Prostate gland (tissue), 2 donors: ENCODE measurements at regions not wholly inside any gene's neighbourhood (a gene's known extent, or its start where the extent isn't known, plus 50 kb on each side); places are given as distances from the start of the nearest gene placed in this dataset.
"Not testable (repeated sequence)": the region's sequence is repeated elsewhere in the genome, so short reads cannot be mapped to it uniquely, and the experiment has no call there.

ENCODE experiments used
- DNase-seq: peaks from one replicate; pipeline ENCODE4 v3.0.0-alpha.2; 2019; ENCODE audit warnings: low spot score
- H3K27ac ChIP-seq, 2 donors: fragments of 200-600 bp; sonication (generic); 2 replicates each; pipeline ENCODE4 v1.5.1; 2017 to 2019
- H3K27me3 ChIP-seq: fragments of 200-600 bp; sonication (generic); replicated peaks from 2 replicates; pipeline ENCODE4 v1.5.1; 2019; ENCODE audit not compliant: insufficient read depth
- H3K36me3 ChIP-seq, 2 donors: fragments of 200-600 bp; sonication (generic); 1 replicate in 1 of 2; 2 replicates in 1 of 2; pipeline versions ENCODE4 v1.5.1 to v1.8.1; 2017 to 2019
- H3K4me1 ChIP-seq: fragments of 200-600 bp; sonication (generic); replicated peaks from 2 replicates; pipeline ENCODE4 v1.5.1; 2019
- H3K4me3 ChIP-seq, 2 donors: fragments of 200-600 bp; sonication (generic); 2 replicates each; pipeline ENCODE4 v1.5.1; 2017 to 2019
- H3K9me3 ChIP-seq: fragments of 200-600 bp; sonication (generic); 2 replicates; pipeline ENCODE4 v1.5.1; 2017
- CTCF ChIP-seq, 4 experiments: fragments of 200-600 bp in 2 of 4; fragments of 450-650 bp in 2 of 4; sonication (generic) in 2 of 4; IDR thresholded peaks; 1 replicate in 3 of 4; 2 replicates in 1 of 4; pipeline ENCODE4 v1.5.1; 2016 to 2019; ENCODE audit warnings: antibody characterized with exemption in 4 of 4, mild to moderate bottlenecking in 2 of 4, moderate library complexity in 2 of 4
- POLR2A ChIP-seq: fragments of 450-650 bp; IDR thresholded peaks from one replicate; pipeline ENCODE4 v1.6.1; 2016; ENCODE audit warnings: antibody characterized with exemption, mild to moderate bottlenecking
- POLR2AphosphoS5 ChIP-seq: sonication (generic); formaldehyde crosslinking; IDR thresholded peaks from one replicate; pipeline ENCODE4 v1.6.1; 2017; ENCODE audit warnings: antibody characterized with exemption
- WGBS: methylation state at CpG from one replicate; pipeline ENCODE4 v1.1.5; 2018; 5-methylcytosine and 5-hydroxymethylcytosine counted together
- intact Hi-C: fragments of 100-400 bp; cut with DNase I; formaldehyde crosslinking; loops from one replicate; pipeline ENCODE4 v1.14.2; 2022

GRCh38 chr3:177262396-177262795, 65.1 kb upstream of the TBL1XR1 start:
- WGBS = 89% methylated on average over 5 of the region's 5 CpGs
- intact Hi-C loops = no loop called here
- Histone ChIP-seq H3K27me3 (no peaks in the 10 kb centered on the region), H3K9me3 (no peaks in the 10 kb centered on the region), H3K4me3 (no peak overlapping the region), H3K4me1 (no peaks in the 10 kb centered on the region), H3K27ac (no peak overlapping the region), H3K36me3 (no peaks in the 10 kb centered on the region)
- no peak for DNase-seq
- TF ChIP-seq CTCF (IDR thresholded peaks at IDR 0.05) = no peak
- TF ChIP-seq POLR2A = no peak

- Histone ChIP-seq H3K9me3 (no peaks in the 10 kb centered on the region), H3K4me3 (no peak overlapping the region), H3K27me3 (no peaks in the 10 kb centered on the region), H3K4me1 (no peaks in the 10 kb centered on the region), H3K27ac (no peak overlapping the region), H3K36me3 (no peaks in the 10 kb centered on the region)
- DNase-seq = no peak
- 65% methylated on average over 8 of the region's 8 CpGs for WGBS
- no peak for TF ChIP-seq POLR2AphosphoS5
- no peak for TF ChIP-seq POLR2A
- no peak for TF ChIP-seq CTCF (IDR thresholded peaks at IDR 0.05)
- intact Hi-C loops = no loop called here
These were observed 66.5 kb upstream of the TBL1XR1 start for GRCh38 chr3:177263615-177264368.

GRCh38 chr3:177271811-177272501, 74.7 kb upstream of the TBL1XR1 start:
- WGBS = 98% methylated on average over 15 of the region's 36 CpGs
- H3K4me1 ChIP-seq, H3K27ac ChIP-seq, H3K4me3 ChIP-seq, H3K27me3 ChIP-seq, DNase-seq, H3K9me3 ChIP-seq, intact Hi-C loops, H3K36me3 ChIP-seq: not testable (repeated sequence)

- no peak for TF ChIP-seq POLR2A
- no peak for TF ChIP-seq CTCF (IDR thresholded peaks at IDR 0.05)
- Histone ChIP-seq H3K9me3 (no peaks in the 10 kb centered on the region), H3K27ac (no peak overlapping the region), H3K4me3 (no peak overlapping the region), H3K27me3 (no peaks in the 10 kb centered on the region), H3K4me1 (no peaks in the 10 kb centered on the region), H3K36me3 (no peaks in the 10 kb centered on the region)
- DNase-seq = no peak
- intact Hi-C loops = no loop called here
These were observed 80.7 kb upstream of the TBL1XR1 start for GRCh38 chr3:177278016-177278415.

GRCh38 chr3:177279118-177279815, 82.0 kb upstream of the TBL1XR1 start:
- no peaks in the 10 kb centered on the region for H3K4me1 ChIP-seq
- peak; percentile 51 for DNase-seq
- WGBS = 57% methylated on average over 7 of the region's 7 CpGs
- TF ChIP-seq CTCF (IDR thresholded peaks at IDR 0.05) (no peak), POLR2AphosphoS5 (peak; percentile 61)
- intact Hi-C loops = no loop called here
- no peaks in the 10 kb centered on the region for H3K9me3 ChIP-seq
- H3K27me3 ChIP-seq = no peaks in the 10 kb centered on the region
- H3K27ac ChIP-seq = no peak overlapping the region
- no peaks in the 10 kb centered on the region for H3K36me3 ChIP-seq
- H3K4me3 ChIP-seq = no peak overlapping the region
